HG03469 (cell line): ENCODE measurements at regions not wholly inside any gene's neighbourhood (a gene's known extent, or its start where the extent isn't known, plus 50 kb on each side); places are given as distances from the start of the nearest gene placed in this dataset.

Experiments used
- ATAC-seq: cut with Tn5 transposase; IDR thresholded peaks from one replicate; pipeline ENCODE4 v1.9.1; 2021; ENCODE audit warnings: mild to moderate bottlenecking, moderate library complexity, moderate number of reproducible peaks; ENCODE audit not compliant: unreplicated experiment

GRCh38 chr2:6557737-6558136, 308.0 kb downstream of the CMPK2 start:
- no peak for ATAC-seq

DNA sequence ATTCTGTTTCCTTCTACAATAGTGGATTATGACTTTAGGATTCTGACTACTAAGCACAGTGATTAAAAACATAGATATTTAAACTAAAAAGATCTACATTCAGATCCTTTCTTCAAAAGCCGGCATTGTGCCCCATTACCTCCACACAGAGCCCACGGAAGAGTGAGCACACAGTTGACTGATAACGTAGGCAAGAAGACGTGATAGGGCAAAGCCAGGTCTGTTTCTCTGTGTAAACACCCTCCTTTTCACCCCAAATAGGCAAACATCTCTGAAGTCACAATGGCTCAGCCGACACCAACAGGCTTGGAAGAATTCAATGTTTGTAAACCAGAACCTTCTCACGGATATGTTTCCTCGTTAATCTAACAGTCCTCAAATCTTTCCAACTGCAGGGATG, 302.9 kb downstream of the CMPK2 start:
- ATAC-seq = no peak

GRCh38 chr2:6564326-6564725, 301.4 kb downstream of the CMPK2 start:
- ATAC-seq = no peak

DNA sequence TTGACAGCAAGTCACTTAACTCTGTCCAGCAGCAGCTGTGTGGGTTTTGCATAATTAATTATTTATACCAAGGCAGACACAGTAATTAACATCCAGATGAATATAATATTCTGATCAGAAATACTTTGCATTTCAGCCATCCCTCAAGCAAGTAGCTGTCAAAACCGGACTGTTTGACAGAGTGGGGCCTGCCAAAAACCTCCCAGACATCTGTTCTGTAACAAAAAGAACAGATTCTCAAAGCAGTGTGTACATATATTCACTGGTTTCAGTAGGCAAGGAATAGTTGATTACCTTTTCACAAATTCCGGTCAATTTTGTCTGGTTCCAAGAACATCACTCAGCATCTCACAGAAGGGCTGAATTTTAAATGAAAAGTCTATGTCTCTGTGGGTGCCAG, 291.6 kb downstream of the CMPK2 start:
- ATAC-seq = no peak

- no peak for ATAC-seq
Measured at GRCh38 chr2:6576302-6576701, 289.4 kb downstream of the CMPK2 start.

GRCh38 chr2:6577960-6578359, 287.7 kb downstream of the CMPK2 start:
- ATAC-seq = no peak

DNA sequence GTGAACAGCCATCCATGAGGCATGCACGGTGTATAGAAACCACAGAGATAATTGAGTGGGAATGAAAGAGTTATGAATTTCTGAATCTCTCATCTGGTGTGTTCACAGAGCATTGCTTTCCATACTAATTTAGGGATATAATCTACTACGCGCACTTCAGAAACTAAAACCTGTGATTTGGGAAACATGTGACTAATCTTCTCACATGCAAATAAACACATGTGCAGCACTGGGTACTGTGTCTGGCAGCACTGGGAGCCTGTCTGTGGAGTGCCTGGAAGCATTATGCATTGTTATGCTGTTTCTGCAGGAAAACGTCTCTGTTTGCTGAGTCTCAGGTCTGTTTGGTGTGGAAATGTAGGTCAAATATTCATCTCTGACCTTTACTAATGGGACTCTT, 287.3 kb downstream of the CMPK2 start:
- no peak for ATAC-seq

GRCh38 chr2:6579281-6579680, 286.4 kb downstream of the CMPK2 start:
- ATAC-seq = no peak

DNA sequence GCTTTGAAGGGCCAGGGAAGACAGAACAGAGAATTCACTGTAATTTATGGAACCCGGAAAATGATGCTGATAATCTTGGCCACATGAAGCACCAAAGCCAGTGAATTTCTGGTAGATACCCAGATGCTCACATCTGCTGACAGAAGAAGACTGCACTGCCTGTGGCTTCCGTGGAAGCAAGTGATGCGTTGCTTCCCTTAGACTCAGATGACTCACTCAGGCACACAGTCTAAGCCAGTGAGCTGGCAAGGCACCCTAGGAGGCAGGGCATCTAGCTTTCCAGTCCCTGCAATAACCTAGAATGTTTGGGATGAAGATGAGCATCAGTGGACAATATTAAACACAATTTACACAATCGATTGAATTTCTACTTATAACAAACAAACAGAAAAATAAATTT, 284.7 kb downstream of the CMPK2 start:
- no peak for ATAC-seq

GRCh38 chr2:6589150-6589549, 276.6 kb downstream of the CMPK2 start:
- ATAC-seq = no peak

- ATAC-seq = no peak
Measured at GRCh38 chr2:6590442-6590841, 275.3 kb downstream of the CMPK2 start.

GRCh38 chr2:6602471-6602870, 263.2 kb downstream of the CMPK2 start:
- ATAC-seq = no peak

- no peak for ATAC-seq
Measured at GRCh38 chr2:6605836-6606505, 259.7 kb downstream of the CMPK2 start.

GRCh38 chr2:6617794-6618193, 247.9 kb downstream of the CMPK2 start:
- no peak for ATAC-seq

GRCh38 chr2:6618201-6618600, 247.5 kb downstream of the CMPK2 start:
- no peak for ATAC-seq

DNA sequence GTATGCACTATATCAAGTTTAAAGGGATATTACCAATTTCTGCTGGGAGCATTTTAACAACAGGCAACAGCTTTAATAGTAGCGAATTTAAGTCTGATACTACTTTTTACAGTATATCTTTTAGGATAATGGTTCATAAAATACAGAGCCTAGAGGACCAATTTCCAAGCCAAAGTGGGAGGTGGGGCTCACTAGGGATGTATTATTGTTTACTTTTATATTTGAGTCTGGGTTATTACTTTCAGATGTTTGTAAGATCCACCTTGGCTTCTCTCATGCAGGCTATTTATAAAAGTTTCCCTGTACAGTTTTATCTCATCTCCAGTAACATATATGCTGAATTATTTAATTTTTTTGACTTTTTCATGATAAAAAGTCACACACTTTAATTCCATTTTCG, 242.0 kb downstream of the CMPK2 start:
- no peak for ATAC-seq

GRCh38 chr2:6626401-6627012, 239.2 kb downstream of the CMPK2 start:
- no peak for ATAC-seq

- no peak for ATAC-seq
Measured at GRCh38 chr2:6627316-6627715, 238.4 kb downstream of the CMPK2 start.

GRCh38 chr2:6630209-6630608, 235.5 kb downstream of the CMPK2 start:
- ATAC-seq = no peak

- no peak for ATAC-seq
Measured at GRCh38 chr2:6635296-6635695, 230.4 kb downstream of the CMPK2 start.

GRCh38 chr2:6637330-6637729, 228.4 kb downstream of the CMPK2 start:
- no peak for ATAC-seq

GRCh38 chr2:6639929-6640620, 225.6 kb downstream of the CMPK2 start:
- ATAC-seq = no peak
